Body of pancreas (tissue), 4 donors: ENCODE measurements at regions not wholly inside any gene's neighbourhood (a gene's known extent, or its start where the extent isn't known, plus 50 kb on each side); places are given as distances from the start of the nearest gene placed in this dataset.

ENCODE experiments used
- POLR2A ChIP-seq, 3 donors: fragments of 450-650 bp; IDR thresholded peaks; one replicate each; pipeline ENCODE4 v1.6.1; 2016; ENCODE audit warnings: antibody characterized with exemption in 3 of 3, mild to moderate bottlenecking in 2 of 3
- TF ChIP-seq, protein P1 (sequence below), 7 experiments: fragments of 450-650 bp in 4 of 7; fragments of 200-600 bp in 3 of 7; sonication (generic) in 3 of 7; IDR thresholded peaks; one replicate each; pipeline ENCODE4 v1.5.1; 2016 to 2019; ENCODE audit warnings: antibody characterized with exemption in 7 of 7

DNA sequence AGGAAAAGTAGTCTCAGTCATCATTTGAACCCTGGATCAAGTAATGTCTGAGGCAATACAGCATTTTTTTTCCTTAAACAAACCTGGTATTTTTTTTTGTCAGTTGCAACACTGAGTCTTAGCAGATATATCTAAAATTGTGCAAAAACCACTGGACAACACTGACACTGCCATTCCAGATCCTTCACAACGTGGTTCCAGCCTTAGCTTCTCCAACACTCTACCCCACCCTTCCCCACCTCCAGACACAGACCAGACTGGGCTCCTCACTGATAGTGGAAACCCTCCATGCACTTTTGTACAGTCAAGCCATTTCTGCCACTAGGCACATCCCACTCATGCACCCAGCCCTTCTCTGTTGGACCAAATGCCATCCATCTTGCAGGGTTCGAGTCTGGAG lies 199.6 kb upstream of the CTNNB1 start:
- TF ChIP-seq, protein P1, sequence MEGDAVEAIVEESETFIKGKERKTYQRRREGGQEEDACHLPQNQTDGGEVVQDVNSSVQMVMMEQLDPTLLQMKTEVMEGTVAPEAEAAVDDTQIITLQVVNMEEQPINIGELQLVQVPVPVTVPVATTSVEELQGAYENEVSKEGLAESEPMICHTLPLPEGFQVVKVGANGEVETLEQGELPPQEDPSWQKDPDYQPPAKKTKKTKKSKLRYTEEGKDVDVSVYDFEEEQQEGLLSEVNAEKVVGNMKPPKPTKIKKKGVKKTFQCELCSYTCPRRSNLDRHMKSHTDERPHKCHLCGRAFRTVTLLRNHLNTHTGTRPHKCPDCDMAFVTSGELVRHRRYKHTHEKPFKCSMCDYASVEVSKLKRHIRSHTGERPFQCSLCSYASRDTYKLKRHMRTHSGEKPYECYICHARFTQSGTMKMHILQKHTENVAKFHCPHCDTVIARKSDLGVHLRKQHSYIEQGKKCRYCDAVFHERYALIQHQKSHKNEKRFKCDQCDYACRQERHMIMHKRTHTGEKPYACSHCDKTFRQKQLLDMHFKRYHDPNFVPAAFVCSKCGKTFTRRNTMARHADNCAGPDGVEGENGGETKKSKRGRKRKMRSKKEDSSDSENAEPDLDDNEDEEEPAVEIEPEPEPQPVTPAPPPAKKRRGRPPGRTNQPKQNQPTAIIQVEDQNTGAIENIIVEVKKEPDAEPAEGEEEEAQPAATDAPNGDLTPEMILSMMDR (IDR thresholded peaks at IDR 0.05): no peak
- no peak for TF ChIP-seq POLR2A (IDR thresholded peaks at IDR 0.05)
